HepG2 (cell line): ENCODE measurements at regions not wholly inside any gene's neighbourhood (a gene's known extent, or its start where the extent isn't known, plus 50 kb on each side); places are given as distances from the start of the nearest gene placed in this dataset.

Experiments
- ATAC-seq: fragments of 200-7000 bp; cut with Tn5 transposase; 3 replicates; pipeline ENCODE4 v1.9.1; 2020; ENCODE audit warnings: mild to moderate bottlenecking, moderate library complexity
- BruUV-seq: library from RNA; stranded (reverse); fragments of 400-500 nt; replicated peaks from 2 replicates; lab custom pipeline; 2021; lab: Mats Ljungman, UMichigan
- CTCF ChIA-PET: fragments of 300-600 bp; formaldehyde crosslinking; extraction: SDS; loops from one replicate; lab custom pipeline; 2021; ENCODE audit warnings: low total read pairs, inconsistent platforms, low intra/inter-chr PET ratio; lab: Yijun Ruan, JAX
- POLR2A ChIA-PET: fragments of 350-600 bp; sonication (Branson Sonifier 250); formaldehyde crosslinking; loops from one replicate; lab custom pipeline; 2020; ENCODE audit warnings: antibody characterized with exemption, inconsistent platforms; lab: Yijun Ruan, JAX
- DNase-seq: peaks from one replicate; pipeline ENCODE4 v3.0.0-alpha.2; 2015; ENCODE audit warnings: low spot score
- FAIRE-seq: peaks from 3 replicates; lab custom pipeline; 2011; peaks lifted over from hg19 to GRCh38; lab: Jason Lieb, UNC
- H2AFZ ChIP-seq: one replicate; pipeline ENCODE4 v1.6.1; 2011; ENCODE audit warnings: low read length, inconsistent platforms
- H3K27ac ChIP-seq: fragments of 300-600 bp; 3 replicates; pipeline ENCODE4 v1.8.0; 2011; ENCODE audit warnings: mixed run types, mild to moderate bottlenecking, mixed read lengths, low read length, inconsistent platforms; ENCODE audit not compliant: insufficient read depth; ENCODE audit errors: extremely low read length
- H3K27me3 ChIP-seq, 2 experiments: fragments of 200-600 bp in 1 of 2; 2 replicates in 1 of 2; 3 replicates in 1 of 2; pipeline versions ENCODE4 v1.6.0 to v1.8.0; 2011; ENCODE audit warnings: low read length in 2 of 2, mild to moderate bottlenecking in 2 of 2, moderate library complexity in 2 of 2, inconsistent platforms in 1 of 2; ENCODE audit not compliant: insufficient read depth in 2 of 2, control insufficient read depth in 1 of 2
- H3K36me3 ChIP-seq, 2 experiments: fragments of 200-600 bp in 1 of 2; replicated peaks in 1 of 2; 2 replicates in 1 of 2; 3 replicates in 1 of 2; pipeline versions ENCODE4 v1.5.1 to v1.8.0; 2011; ENCODE audit warnings: low read length in 2 of 2, inconsistent platforms in 1 of 2; ENCODE audit not compliant: insufficient read depth in 2 of 2, control insufficient read depth in 1 of 2
- H3K4me1 ChIP-seq: 2 replicates; pipeline ENCODE4 v1.5.1; 2012; ENCODE audit warnings: low read length, inconsistent platforms; ENCODE audit not compliant: insufficient read depth
- H3K4me2 ChIP-seq: 2 replicates; pipeline ENCODE4 v1.6.0; 2011; ENCODE audit warnings: low read depth, low read length, inconsistent platforms
- H3K4me3 ChIP-seq, 3 experiments: fragments of 200-600 bp in 1 of 3; sonication (generic), shearing (Covaris generic) in 1 of 3; replicated peaks in 1 of 3; 2 replicates each; pipeline ENCODE4 v1.5.1; 2011 to 2016; ENCODE audit warnings: low read length in 3 of 3, inconsistent platforms in 2 of 3, low read depth in 2 of 3, mild to moderate bottlenecking in 2 of 3, control low read depth in 1 of 3, mixed read lengths in 1 of 3; ENCODE audit not compliant: insufficient read depth in 1 of 3
- H3K79me2 ChIP-seq: one replicate; pipeline ENCODE4 v1.6.1; 2011; ENCODE audit warnings: low read length, inconsistent platforms; ENCODE audit not compliant: insufficient read depth
- H3K9ac ChIP-seq: 2 replicates; pipeline ENCODE4 v1.6.0; 2011; ENCODE audit warnings: mild to moderate bottlenecking, low read depth, low read length, inconsistent platforms; ENCODE audit not compliant: insufficient read depth
- H3K9me3 ChIP-seq: 2 replicates; pipeline ENCODE4 v1.5.1; 2012; ENCODE audit warnings: mild to moderate bottlenecking, low read length
- H4K20me1 ChIP-seq: 2 replicates; pipeline ENCODE4 v1.6.0; 2011; ENCODE audit warnings: inconsistent platforms, mild to moderate bottlenecking, low read length, moderate library complexity; ENCODE audit not compliant: insufficient read depth
- AGO1 ChIP-seq: fragments of 200-400 bp; formaldehyde crosslinking; IDR thresholded peaks from 2 replicates; pipeline ENCODE4 v1.6.1; 2017; ENCODE audit warnings: mild to moderate bottlenecking, low read depth, low read length, moderate library complexity; ENCODE audit not compliant: poor library complexity, severe bottlenecking
- CENPX ChIP-seq: sonication (generic); formaldehyde crosslinking; IDR thresholded peaks from 2 replicates; pipeline ENCODE4 v1.9.0; 2021; ENCODE audit warnings: mild to moderate bottlenecking, missing genetic modification reagents, moderate library complexity
- PRPF4 ChIP-seq: fragments of 200-400 bp; formaldehyde crosslinking; IDR thresholded peaks from 2 replicates; pipeline ENCODE4 v1.6.1; 2016; ENCODE audit warnings: low read length, low read depth; ENCODE audit not compliant: poor library complexity, severe bottlenecking
- XRCC5 ChIP-seq: fragments of 200-400 bp; formaldehyde crosslinking; optimal IDR thresholded peaks from 2 replicates; pipeline ENCODE3; 2017; ENCODE audit warnings: mild to moderate bottlenecking, low read length
- ZBTB38 ChIP-seq: sonication (generic); formaldehyde crosslinking; IDR thresholded peaks from 2 replicates; pipeline ENCODE4 v1.5.1; 2020; ENCODE audit warnings: mild to moderate bottlenecking, missing genetic modification reagents
- ZNF549 ChIP-seq: sonication (generic); formaldehyde crosslinking; IDR thresholded peaks from 2 replicates; pipeline ENCODE4 v1.5.0; 2020; ENCODE audit warnings: missing genetic modification reagents
- ZNF572 ChIP-seq: sonication (generic); formaldehyde crosslinking; IDR thresholded peaks from 2 replicates; pipeline ENCODE4 v1.5.1; 2020; ENCODE audit warnings: mild to moderate bottlenecking, missing genetic modification reagents
- whole genome bisulfite sequencing: methylation state at CpG from one replicate; pipeline ENCODE4 v1.1.6; 2017; ENCODE audit warnings: low lambda C conversion rate; 5-methylcytosine and 5-hydroxymethylcytosine counted together
- in situ Hi-C: cut with HindIII; loops from 2 replicates; pipeline ENCODE4 v1.10.0; 2017; ENCODE audit warnings: low pct_unique_long_range_greater_than_20kb; ENCODE audit not compliant: extremely low pct_ligation_motif_present
- intact Hi-C: fragments of 100-400 bp; cut with micrococcal nuclease; formaldehyde crosslinking; loops from one replicate; pipeline ENCODE4 v1.10.0; 2022; ENCODE audit not compliant: unreplicated experiment
- TF ChIP-seq, protein P1 (sequence below): sonication (generic); formaldehyde crosslinking; IDR thresholded peaks from 2 replicates; pipeline ENCODE4 v1.9.0; 2022; ENCODE audit warnings: low read depth, missing genetic modification reagents

DNA sequence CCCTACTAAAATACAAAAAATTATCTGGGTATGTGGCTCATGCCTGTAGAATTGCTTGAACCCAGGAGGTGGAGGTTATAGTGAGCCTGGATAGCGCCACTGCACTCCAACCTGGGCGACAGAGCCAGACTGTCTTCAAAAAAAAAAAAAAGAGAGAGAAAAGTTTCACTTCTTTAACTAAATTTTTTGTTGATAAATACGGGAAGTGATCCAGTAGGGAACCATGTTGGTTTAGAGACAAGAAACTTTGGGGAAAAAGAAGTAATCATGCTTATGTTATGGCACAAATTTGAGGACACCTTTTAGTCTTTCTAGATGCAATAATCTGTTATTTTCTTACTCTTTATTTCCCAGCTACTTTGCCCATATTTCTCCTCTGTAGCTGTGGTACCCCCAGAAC, 309.7 kb downstream of the TYW1 start:
- H4K20me1 ChIP-seq: no peaks in the 10 kb centered on the region
- ATAC-seq: no peak
- TF ChIP-seq AGO1 (no peak), CENPX (CRISPR knock-in tag) (no peak), PRPF4 (no peak), ZNF572 (CRISPR knock-in tag) (no peak), ZBTB38 (CRISPR knock-in tag) (no peak), ZNF549 (CRISPR knock-in tag) (no peak), XRCC5 (no peak)
- TF ChIP-seq, protein P1, sequence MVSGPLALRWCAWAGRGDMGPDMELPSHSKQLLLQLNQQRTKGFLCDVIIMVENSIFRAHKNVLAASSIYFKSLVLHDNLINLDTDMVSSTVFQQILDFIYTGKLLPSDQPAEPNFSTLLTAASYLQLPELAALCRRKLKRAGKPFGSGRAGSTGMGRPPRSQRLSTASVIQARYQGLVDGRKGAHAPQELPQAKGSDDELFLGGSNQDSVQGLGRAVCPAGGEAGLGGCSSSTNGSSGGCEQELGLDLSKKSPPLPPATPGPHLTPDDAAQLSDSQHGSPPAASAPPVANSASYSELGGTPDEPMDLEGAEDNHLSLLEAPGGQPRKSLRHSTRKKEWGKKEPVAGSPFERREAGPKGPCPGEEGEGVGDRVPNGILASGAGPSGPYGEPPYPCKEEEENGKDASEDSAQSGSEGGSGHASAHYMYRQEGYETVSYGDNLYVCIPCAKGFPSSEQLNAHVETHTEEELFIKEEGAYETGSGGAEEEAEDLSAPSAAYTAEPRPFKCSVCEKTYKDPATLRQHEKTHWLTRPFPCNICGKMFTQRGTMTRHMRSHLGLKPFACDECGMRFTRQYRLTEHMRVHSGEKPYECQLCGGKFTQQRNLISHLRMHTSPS (CRISPR knock-in tag): no peak
- TF ChIP-seq, all 625 proteins: peak for 0
- POLR2A ChIA-PET: interaction anchor here (0.8 kb wide), 1 partner anchor 9 kb away, joined by 3 read pairs; no protein-coding TSS in a partner anchor
- WGBS: 97% methylated on average over 3 of the region's 3 CpGs
- in situ Hi-C loops (no loop called here), intact Hi-C loops (no loop called here)
- Histone ChIP-seq H3K9me3 (no peaks in the 10 kb centered on the region), H3K27ac (no peak overlapping the region), H3K36me3 (peaks cover 18 to 58% of the 10 kb centered on the region in 2 experiments; a peak in 4 of 5 replicates), H3K4me1 (peaks cover 10% of the 10 kb centered on the region), H3K79me2 (peaks cover 12% of the 10 kb centered on the region), H2AFZ (no peak overlapping the region), H3K27me3 (no peaks in the 10 kb centered on the region), H3K9ac (no peak overlapping the region), H3K4me3 (no peak overlapping the region), H3K4me2 (no peak overlapping the region)
- CTCF ChIA-PET: no interaction called here
- no TSS peak for BruUV-seq
- no peak for FAIRE-seq
- no peak for DNase-seq
